ENCODE measurements at regions not wholly inside any gene's neighbourhood (a gene's known extent, or its start where the extent isn't known, plus 50 kb on each side); places are given as distances from the start of the nearest gene placed in this dataset.

DNA sequence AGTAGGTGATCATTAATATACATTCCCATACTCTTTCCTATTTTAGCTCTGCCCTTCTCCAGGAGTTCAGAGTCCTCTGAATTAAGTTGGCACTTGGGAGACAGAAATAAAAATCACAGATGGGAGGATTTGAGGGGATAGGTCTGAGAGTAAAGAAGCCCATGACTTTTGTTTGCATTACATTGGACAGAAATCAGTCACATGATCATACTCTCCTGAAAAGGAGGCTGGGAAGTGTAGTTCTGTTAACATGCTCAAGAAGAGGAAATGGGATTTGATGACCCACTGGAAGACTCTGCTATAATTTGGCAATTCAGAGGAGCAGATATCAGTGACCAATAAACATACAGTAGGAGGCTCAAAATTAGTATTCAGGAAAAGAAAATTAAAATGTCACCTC lies 674.9 kb upstream of the C16orf82 start:
- H3K27ac ChIP-seq (ENCODE audit: low read length) = no peak overlapping the region
- no peaks in the 10 kb centered on the region for H3K79me2 ChIP-seq (ENCODE audit: insufficient read depth, low read length)
- H4K20me1 ChIP-seq (ENCODE audit: insufficient read depth, low read length) = no peaks in the 10 kb centered on the region
- H3K9me3 ChIP-seq (ENCODE audit: insufficient read depth, low read length, severe bottlenecking) = no peaks in the 10 kb centered on the region
- no peak overlapping the region for H3K4me3 ChIP-seq (ENCODE audit: low read depth in 1 of 2, low read length in 2 of 2)
- H3K9ac ChIP-seq (ENCODE audit: low read depth, low read length) = no peak overlapping the region
- DNase-seq (no peak), ATAC-seq (ENCODE audit: insufficient read depth, low read depth) (no peak)
- H2AFZ ChIP-seq (ENCODE audit: low read depth, low read length) = no peak overlapping the region
- no peaks in the 10 kb centered on the region for H3K27me3 ChIP-seq (ENCODE audit: insufficient read depth, low read length, poor library complexity)
- no peaks in the 10 kb centered on the region for H3K36me3 ChIP-seq (ENCODE audit: insufficient read depth, low read length)
- no peak for TF ChIP-seq EZH2 (IDR thresholded peaks at IDR 0.05; ENCODE audit: borderline replicate concordance, low read depth, low read length, severe bottlenecking)
- TF ChIP-seq CTCF (IDR thresholded peaks at IDR 0.05; ENCODE audit: borderline replicate concordance, extremely low read depth, low read length, poor library complexity, severe bottlenecking) = no peak
- no peak overlapping the region for H3K4me2 ChIP-seq (ENCODE audit: insufficient read depth, low read length)
- H3K4me1 ChIP-seq (ENCODE audit: insufficient read depth, low read length) = no peaks in the 10 kb centered on the region

- Histone ChIP-seq H3K27ac (ENCODE audit: low read length) (no peak overlapping the region), H3K79me2 (ENCODE audit: insufficient read depth, low read length) (no peaks in the 10 kb centered on the region), H3K9me3 (ENCODE audit: insufficient read depth, low read length, severe bottlenecking) (no peaks in the 10 kb centered on the region), H2AFZ (ENCODE audit: low read depth, low read length) (no peak overlapping the region), H3K4me3 (ENCODE audit: low read depth in 1 of 2, low read length in 2 of 2) (no peak overlapping the region), H3K36me3 (ENCODE audit: insufficient read depth, low read length) (no peaks in the 10 kb centered on the region), H3K27me3 (ENCODE audit: insufficient read depth, low read length, poor library complexity) (no peaks in the 10 kb centered on the region), H3K4me1 (ENCODE audit: insufficient read depth, low read length) (no peaks in the 10 kb centered on the region), H3K4me2 (ENCODE audit: insufficient read depth, low read length) (no peak overlapping the region), H4K20me1 (ENCODE audit: insufficient read depth, low read length) (no peaks in the 10 kb centered on the region), H3K9ac (ENCODE audit: low read depth, low read length) (no peak overlapping the region)
- ATAC-seq (ENCODE audit: insufficient read depth, low read depth) (no peak), DNase-seq (no peak)
- TF ChIP-seq CTCF (IDR thresholded peaks at IDR 0.05; ENCODE audit: borderline replicate concordance, extremely low read depth, low read length, poor library complexity, severe bottlenecking) = no peak
- no peak for TF ChIP-seq EZH2 (IDR thresholded peaks at IDR 0.05; ENCODE audit: borderline replicate concordance, low read depth, low read length, severe bottlenecking)
Observed at GRCh38 chr16:26394409-26394808, 672.3 kb upstream of the C16orf82 start.

- Histone ChIP-seq H3K27me3 (ENCODE audit: insufficient read depth, low read length, poor library complexity) (no peaks in the 10 kb centered on the region), H3K27ac (ENCODE audit: low read length) (no peak overlapping the region), H3K9ac (ENCODE audit: low read depth, low read length) (no peak overlapping the region), H3K4me1 (ENCODE audit: insufficient read depth, low read length) (no peaks in the 10 kb centered on the region), H3K79me2 (ENCODE audit: insufficient read depth, low read length) (no peaks in the 10 kb centered on the region), H3K4me3 (ENCODE audit: low read depth in 1 of 2, low read length in 2 of 2) (no peak overlapping the region), H4K20me1 (ENCODE audit: insufficient read depth, low read length) (no peaks in the 10 kb centered on the region), H3K4me2 (ENCODE audit: insufficient read depth, low read length) (no peak overlapping the region), H2AFZ (ENCODE audit: low read depth, low read length) (no peak overlapping the region), H3K9me3 (ENCODE audit: insufficient read depth, low read length, severe bottlenecking) (no peaks in the 10 kb centered on the region), H3K36me3 (ENCODE audit: insufficient read depth, low read length) (no peaks in the 10 kb centered on the region)
- DNase-seq (no peak), ATAC-seq (ENCODE audit: insufficient read depth, low read depth) (no peak)
- TF ChIP-seq CTCF (IDR thresholded peaks at IDR 0.05; ENCODE audit: borderline replicate concordance, extremely low read depth, low read length, poor library complexity, severe bottlenecking) (no peak), EZH2 (IDR thresholded peaks at IDR 0.05; ENCODE audit: borderline replicate concordance, low read depth, low read length, severe bottlenecking) (no peak)
Observed at GRCh38 chr16:26395700-26396099, 671.0 kb upstream of the C16orf82 start.

Measured in DND-41 (cell line).